Activated CD8-positive, alpha-beta memory T cell treated with anti-CD3 and anti-CD28 coated beads, Interleukin-2, amount 50 U/mL, for 48 hours (primary cell): ENCODE measurements at regions not wholly inside any gene's neighbourhood (a gene's known extent, or its start where the extent isn't known, plus 50 kb on each side); places are given as distances from the start of the nearest gene placed in this dataset.
"Not testable (repeated sequence)": the region's sequence is repeated elsewhere in the genome, so short reads cannot be mapped to it uniquely, and the experiment has no call there.

ENCODE experiments used
- DNase-seq: peaks from one replicate; pipeline ENCODE4 v3.0.0-alpha.2; 2020

GRCh38 chr12:131564138-131564727 is 146.7 kb upstream of the SFSWAP start:
- not testable (repeated sequence) for DNase-seq

DNA sequence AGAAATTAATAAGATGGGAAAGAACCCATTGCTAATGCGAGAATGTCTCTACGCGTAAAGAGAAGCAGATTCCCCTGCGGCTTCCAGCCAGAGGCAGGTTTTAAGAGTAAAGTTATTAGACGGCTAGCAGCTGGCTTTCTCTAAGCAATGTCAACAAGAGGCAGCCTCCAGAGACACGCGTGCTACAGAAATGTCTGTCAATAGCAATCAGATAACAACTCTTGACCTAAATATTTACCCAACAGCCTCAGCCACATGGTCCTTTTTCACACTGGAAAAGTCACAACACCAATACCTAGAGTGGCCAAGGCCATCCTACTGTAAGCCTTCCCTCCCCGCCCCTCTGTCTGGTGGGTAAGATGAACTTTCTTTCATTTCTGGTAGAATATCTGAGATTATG is 146.0 kb upstream of the SFSWAP start:
- DNase-seq, result no peak

DNA sequence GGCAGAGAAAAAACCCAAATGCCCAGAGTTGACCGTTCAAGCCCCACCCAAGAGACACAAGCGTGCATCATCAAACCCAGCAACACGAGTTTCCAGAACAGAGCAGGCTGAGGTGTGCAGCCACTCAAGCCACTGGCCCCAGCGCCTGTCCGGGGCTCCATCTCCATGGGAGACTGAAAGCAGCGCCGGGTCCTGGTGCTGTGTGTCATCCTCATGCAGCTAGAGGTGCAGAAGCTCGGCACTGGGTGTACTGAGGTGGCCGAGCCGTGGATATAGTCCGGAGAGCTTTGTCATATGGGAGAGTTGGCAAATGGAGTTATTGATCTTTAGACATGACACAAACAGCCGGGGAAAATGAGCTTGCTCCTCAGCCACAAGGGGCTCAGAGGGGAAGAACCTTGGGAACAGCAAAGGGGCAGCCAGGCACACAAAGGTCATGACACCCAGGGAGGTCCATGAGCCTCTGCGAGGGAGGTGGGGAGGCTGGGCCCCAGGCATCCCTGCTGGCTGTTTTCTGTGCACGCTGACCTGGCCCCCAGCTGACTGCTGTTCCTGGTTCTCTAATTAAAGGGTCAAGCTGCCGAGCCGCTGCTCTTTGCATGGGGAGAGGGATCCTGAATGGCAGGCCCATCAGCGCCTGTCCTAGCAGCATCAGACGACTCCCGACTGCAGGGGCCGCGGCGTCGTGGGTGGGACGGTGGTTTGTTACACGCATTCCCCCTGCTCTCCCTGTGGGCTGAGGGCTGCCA is 145.4 kb upstream of the SFSWAP start:
- DNase-seq, result no peak

DNA sequence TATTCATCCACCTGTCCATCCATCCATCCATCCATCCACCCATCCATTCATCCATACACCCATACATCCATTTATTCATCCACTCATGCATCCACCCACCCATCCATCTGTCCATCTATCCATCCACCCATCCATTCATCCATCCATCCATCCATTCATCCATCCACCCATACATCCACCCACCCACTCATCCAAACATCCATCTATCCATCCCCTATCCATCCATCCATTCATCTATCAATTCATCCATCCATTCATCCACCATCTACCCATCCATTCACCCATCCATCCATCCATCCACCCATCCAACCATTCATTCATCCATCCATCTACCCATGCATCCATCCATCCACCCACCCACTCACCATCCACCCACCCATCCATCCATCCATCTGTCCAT is 142.6 kb upstream of the SFSWAP start:
- no peak for DNase-seq

GRCh38 chr12:131570596-131570995 is 140.3 kb upstream of the SFSWAP start:
- no peak for DNase-seq

GRCh38 chr12:131571827-131572226 is 139.1 kb upstream of the SFSWAP start:
- DNase-seq, result no peak

GRCh38 chr12:131572626-131573025 is 138.3 kb upstream of the SFSWAP start:
- DNase-seq, result no peak

GRCh38 chr12:131573631-131574394 is 137.1 kb upstream of the SFSWAP start:
- DNase-seq, result no peak

GRCh38 chr12:131574395-131574771 is 136.5 kb upstream of the SFSWAP start:
- DNase-seq, result no peak

- DNase-seq, result no peak
Observed at GRCh38 chr12:131575371-131575770, 135.5 kb upstream of the SFSWAP start.

GRCh38 chr12:131576734-131577133 is 134.2 kb upstream of the SFSWAP start:
- DNase-seq, result peak; percentile 73

- no peak for DNase-seq
Observed at GRCh38 chr12:131577766-131578165, 133.1 kb upstream of the SFSWAP start.

DNA sequence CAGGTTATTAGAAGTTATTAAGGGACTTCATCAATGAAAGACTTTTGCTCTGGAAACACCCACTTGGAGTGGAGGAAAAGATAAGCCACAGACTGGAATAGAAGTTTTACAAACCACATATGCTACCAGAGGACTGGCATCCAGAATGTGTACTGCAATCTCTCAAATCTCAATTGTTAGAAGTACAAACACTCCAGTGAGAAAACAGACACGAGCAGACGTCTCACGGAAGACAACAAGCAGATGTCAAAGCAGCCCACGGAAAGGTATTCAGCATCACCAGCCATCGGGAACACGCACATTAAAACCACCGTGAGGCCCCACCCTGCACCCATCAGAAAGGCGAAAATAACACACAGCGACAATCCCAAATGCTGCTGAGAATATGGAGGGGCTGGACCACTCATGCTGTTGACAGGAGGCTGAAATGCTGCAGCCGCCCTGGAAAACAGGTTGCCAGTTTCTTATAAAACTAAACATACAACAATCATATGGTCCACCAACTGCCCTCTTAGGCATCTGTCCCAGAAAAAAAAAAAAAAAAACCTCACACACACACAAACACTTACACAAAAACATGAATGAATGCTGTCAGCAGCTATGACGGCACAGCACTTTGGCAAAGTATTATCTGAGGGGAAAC is 131.9 kb upstream of the SFSWAP start:
- no peak for DNase-seq

DNA sequence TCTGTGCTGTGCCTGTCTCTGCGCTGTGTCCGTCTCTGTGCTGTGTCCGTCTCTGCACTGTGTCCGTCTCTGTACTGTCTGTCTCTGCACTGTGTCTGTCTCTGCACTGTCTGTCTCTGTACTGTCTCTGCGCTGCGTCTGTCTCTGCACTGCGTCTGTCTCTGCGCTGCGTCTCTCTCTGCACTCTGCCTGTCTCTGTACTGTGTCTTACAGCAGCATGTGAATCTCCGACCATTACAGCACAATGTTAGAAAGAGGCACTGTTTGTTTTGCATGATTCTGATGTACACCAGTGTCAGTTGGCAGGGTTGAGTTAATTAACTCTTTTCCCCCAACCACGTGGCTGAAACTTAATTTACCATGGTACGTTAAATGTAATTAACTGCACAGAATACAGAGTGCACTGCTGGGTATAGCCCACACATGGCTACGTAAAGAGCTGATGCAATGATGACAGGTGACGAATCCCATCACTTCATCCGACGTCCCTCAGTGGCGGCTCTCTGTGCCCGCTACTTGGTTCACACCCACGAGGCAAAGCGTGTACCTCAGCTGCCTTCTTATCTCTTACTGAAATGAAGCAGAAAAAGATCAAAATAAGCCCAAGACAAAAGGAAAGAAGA is 127.7 kb upstream of the SFSWAP start:
- no peak for DNase-seq

GRCh38 chr12:131586269-131586668 is 124.6 kb upstream of the SFSWAP start:
- DNase-seq, result no peak

DNA sequence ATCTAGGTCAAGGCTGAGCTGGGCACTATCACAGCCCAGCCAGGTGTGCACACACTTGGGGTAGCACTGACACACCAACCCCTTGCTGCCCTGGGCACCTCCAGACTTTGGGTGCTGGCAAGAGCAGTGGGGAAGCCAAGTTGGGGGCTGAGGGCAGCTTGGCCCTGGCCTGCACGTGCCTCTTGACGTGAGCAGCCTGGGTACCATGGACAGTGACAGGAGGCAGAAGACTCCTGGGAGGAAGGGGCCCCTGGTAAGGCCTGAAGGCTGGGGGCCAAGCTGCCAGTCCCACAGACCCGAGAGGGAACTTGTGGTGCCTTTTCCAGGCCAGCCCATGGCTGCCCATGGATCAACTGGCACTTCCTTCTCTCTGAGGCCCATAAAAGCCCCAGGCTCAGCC is 124.1 kb upstream of the SFSWAP start:
- DNase-seq, result no peak

- no peak for DNase-seq
Observed at GRCh38 chr12:131587565-131587964, 123.3 kb upstream of the SFSWAP start.

- no peak for DNase-seq
Observed at GRCh38 chr12:131589221-131589897, 121.5 kb upstream of the SFSWAP start.

GRCh38 chr12:131589966-131590365 is 120.9 kb upstream of the SFSWAP start:
- DNase-seq, result no peak

DNA sequence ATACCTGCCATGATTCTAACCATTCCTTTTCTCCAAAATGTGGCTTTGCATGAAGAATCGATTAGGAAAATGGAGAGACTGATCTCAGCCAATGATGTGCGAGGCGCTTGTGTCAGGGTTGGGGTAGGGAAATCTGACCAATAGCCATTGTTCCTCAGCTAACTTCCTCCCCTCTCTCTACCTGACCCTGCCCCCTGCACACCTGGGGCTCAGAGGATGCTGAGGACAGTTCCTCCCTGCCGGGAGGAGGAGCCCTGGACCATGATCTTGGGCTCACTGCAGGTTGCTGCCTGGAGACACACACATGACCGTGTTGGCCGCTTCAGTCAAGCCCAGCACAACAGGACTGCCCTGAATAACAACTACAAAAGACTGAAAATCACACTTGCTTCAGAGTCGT is 119.8 kb upstream of the SFSWAP start:
- no peak for DNase-seq

DNA sequence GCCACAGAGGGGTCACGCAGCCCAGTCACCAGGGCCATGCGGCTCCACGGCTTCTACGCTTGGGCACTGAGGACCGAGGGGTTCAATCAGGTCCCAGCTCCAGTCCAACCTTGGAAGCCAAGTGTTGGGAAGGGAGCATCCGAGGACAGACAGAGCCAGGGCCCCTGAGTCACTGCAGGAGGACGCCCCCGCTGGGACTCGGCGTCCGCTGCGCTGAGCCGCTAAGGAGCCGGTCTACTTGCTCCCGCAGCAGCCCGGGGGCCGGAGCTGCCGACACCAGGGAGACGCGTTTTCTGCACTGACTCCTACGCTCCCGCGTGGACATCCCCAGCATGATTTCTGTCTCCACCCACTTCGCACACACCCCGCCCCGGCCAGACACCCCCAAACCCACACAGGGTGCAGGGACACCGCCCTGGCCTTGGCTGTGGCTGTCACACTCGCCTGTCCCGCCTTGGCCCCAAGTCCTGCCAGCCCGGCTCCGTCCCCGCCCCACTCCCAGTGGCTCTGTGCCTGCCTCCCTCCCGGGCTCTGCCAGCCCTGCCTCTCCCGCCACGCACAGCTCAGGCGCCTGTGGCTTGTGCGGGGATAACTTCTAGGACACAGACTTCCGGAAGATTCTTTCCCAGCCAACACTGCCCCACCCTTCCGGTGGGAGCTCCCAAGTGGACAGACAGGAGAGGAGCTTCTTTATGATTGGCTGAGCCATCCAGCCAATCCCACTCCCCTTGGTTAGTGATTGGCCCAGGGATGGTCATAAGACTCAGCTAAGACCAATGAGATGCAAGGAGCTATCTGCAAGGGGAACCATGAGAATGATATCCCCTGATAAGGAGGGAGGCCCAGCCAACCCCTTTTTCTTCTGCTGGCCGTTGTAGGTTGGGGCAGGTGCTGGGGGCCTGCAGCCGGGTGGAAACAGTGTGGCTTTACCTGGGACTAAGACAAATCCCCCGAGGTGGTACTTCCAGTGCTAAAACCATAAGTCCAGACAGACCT is 118.9 kb upstream of the SFSWAP start:
- no peak for DNase-seq
